Activated CD8-positive, alpha-beta T cell treated with anti-CD3 and anti-CD28 coated beads for 36 hours (primary cell): ENCODE measurements at regions not wholly inside any gene's neighbourhood (a gene's known extent, or its start where the extent isn't known, plus 50 kb on each side); places are given as distances from the start of the nearest gene placed in this dataset.

Source experiments
- ATAC-seq: fragments of 200-7000 bp; cut with Tn5 transposase; one replicate; pipeline ENCODE4 v1.10.0; 2021; ENCODE audit warnings: mild to moderate bottlenecking, moderate library complexity
- CTCF ChIA-PET: fragments of 350-600 bp; sonication (Branson Sonifier 250); formaldehyde crosslinking; loops from one replicate; lab custom pipeline; 2021; ENCODE audit warnings: antibody characterized with exemption; lab: Charles Lee
- POLR2A ChIA-PET: fragments of 350-600 bp; sonication (Branson Sonifier 250); formaldehyde crosslinking; loops from one replicate; lab custom pipeline; 2021; ENCODE audit warnings: antibody characterized with exemption; lab: Charles Lee
- DNase-seq: peaks from one replicate; pipeline ENCODE4 v3.0.0-alpha.2; 2020
- H3K27ac Mint-ChIP-seq: one replicate; pipeline ENCODE4 v1.8.0; 2021; ENCODE audit warnings: mild to moderate bottlenecking, mixed read lengths
- H3K27me3 Mint-ChIP-seq: one replicate; pipeline ENCODE4 v1.8.0; 2021; ENCODE audit warnings: mixed read lengths
- H3K36me3 Mint-ChIP-seq: one replicate; pipeline ENCODE4 v1.8.0; 2021; ENCODE audit warnings: low read depth, mixed read lengths
- H3K4me1 Mint-ChIP-seq: one replicate; pipeline ENCODE4 v1.8.0; 2021; ENCODE audit warnings: low read depth, mixed read lengths
- H3K4me3 Mint-ChIP-seq: one replicate; pipeline ENCODE4 v1.8.0; 2021; ENCODE audit warnings: mild to moderate bottlenecking, moderate library complexity, mixed read lengths
- H3K9me3 Mint-ChIP-seq: one replicate; pipeline ENCODE4 v1.8.0; 2021; ENCODE audit warnings: mixed read lengths
- intact Hi-C: fragments of 100-400 bp; cut with micrococcal nuclease; formaldehyde crosslinking; loops from one replicate; pipeline ENCODE4 v1.10.0; 2022
- TF ChIP-seq, protein P1 (sequence below): fragments of 200-600 bp; IDR thresholded peaks from one replicate; pipeline ENCODE4 v1.8.0; 2022; ENCODE audit warnings: antibody characterized with exemption, mild to moderate bottlenecking

DNA sequence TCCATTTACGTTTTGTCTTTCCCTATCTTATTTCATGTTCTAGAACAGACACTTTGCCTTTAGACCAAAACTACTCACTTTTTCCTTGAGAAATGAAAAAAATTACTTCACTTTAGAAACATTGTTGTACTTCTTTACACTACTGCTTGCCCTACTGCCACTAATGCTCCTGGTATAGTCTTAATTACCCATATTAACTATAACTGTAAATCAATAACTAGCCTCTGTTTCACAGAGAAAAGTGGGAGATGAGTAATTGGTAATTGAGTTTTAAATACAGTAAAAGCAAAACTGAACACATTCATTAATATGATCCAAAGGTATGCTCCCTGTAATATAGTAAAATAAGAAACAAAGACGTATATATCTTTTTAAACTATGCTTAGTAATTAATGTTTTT, 111.1 kb upstream of the JADE1 start:
- Mint-ChIP-seq H3K4me1 (no peaks in the 10 kb centered on the region), H3K9me3 (no peaks in the 10 kb centered on the region), H3K36me3 (no peaks in the 10 kb centered on the region), H3K27ac (no peak overlapping the region), H3K27me3 (no peaks in the 10 kb centered on the region), H3K4me3 (no peak overlapping the region)
- ChIA-PET POLR2A (interaction anchor here (1.1 kb wide), 1 partner anchor 85 kb away, joined by 3 read pairs; no protein-coding TSS in a partner anchor), CTCF (no interaction called here)
- ATAC-seq, result no peak
- intact Hi-C loops, result no loop called here
- TF ChIP-seq, protein P1, sequence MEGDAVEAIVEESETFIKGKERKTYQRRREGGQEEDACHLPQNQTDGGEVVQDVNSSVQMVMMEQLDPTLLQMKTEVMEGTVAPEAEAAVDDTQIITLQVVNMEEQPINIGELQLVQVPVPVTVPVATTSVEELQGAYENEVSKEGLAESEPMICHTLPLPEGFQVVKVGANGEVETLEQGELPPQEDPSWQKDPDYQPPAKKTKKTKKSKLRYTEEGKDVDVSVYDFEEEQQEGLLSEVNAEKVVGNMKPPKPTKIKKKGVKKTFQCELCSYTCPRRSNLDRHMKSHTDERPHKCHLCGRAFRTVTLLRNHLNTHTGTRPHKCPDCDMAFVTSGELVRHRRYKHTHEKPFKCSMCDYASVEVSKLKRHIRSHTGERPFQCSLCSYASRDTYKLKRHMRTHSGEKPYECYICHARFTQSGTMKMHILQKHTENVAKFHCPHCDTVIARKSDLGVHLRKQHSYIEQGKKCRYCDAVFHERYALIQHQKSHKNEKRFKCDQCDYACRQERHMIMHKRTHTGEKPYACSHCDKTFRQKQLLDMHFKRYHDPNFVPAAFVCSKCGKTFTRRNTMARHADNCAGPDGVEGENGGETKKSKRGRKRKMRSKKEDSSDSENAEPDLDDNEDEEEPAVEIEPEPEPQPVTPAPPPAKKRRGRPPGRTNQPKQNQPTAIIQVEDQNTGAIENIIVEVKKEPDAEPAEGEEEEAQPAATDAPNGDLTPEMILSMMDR, result no peak
- DNase-seq, result no peak

DNA sequence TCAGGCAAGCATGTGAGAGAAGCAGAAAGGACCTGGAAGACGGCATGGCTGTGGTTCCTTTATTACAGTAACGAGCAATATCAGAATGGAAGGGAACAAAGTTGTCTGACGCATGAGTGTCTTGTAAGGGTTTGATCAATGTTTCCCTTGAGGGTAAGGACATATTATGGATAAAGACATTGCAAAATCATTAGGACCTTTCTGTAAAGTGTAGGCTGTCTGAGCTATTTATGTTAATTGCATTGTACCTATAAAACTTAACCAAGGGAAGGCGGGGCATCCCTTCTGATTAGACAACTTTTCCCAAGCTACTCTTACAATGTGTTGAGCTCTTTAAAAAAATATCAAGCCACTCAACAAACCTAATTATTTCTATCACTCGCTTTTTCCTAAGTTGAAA, 112.2 kb upstream of the JADE1 start:
- intact Hi-C loops, result no loop called here
- Mint-ChIP-seq H3K36me3 (no peaks in the 10 kb centered on the region), H3K27ac (no peak overlapping the region), H3K9me3 (no peaks in the 10 kb centered on the region), H3K27me3 (no peaks in the 10 kb centered on the region), H3K4me3 (no peak overlapping the region), H3K4me1 (no peaks in the 10 kb centered on the region)
- no peak for ATAC-seq
- CTCF ChIA-PET, result no interaction called here
- DNase-seq, result no peak
- TF ChIP-seq, protein P1, result no peak
- POLR2A ChIA-PET, result no interaction called here

DNA sequence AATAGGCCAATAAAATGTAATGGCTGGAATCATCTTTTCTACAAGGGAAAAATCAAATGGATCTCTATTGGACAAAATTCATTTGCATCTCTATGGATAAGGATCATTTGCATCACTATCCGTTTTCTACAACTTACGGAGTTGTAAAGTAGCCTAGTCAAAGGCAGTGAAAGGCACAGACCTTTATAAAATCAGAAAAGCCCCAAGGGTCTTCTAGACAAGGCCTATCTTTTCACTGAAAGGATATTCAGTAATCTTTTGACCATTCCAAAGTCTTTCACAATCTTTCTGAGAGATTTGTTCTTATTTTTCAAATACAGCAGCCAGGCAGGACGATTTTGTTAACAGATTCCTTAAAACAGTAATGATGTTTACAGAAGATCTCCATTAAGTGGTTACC, 119.5 kb upstream of the JADE1 start:
- Mint-ChIP-seq H3K36me3 (no peaks in the 10 kb centered on the region), H3K4me1 (no peaks in the 10 kb centered on the region), H3K4me3 (no peak overlapping the region), H3K9me3 (no peaks in the 10 kb centered on the region), H3K27me3 (peaks cover 6% of the 10 kb centered on the region), H3K27ac (no peak overlapping the region)
- DNase-seq (no peak), ATAC-seq (no peak)
- ChIA-PET CTCF (no interaction called here), POLR2A (no interaction called here)
- TF ChIP-seq, protein P1, result no peak
- intact Hi-C loops, result no loop called here

DNA sequence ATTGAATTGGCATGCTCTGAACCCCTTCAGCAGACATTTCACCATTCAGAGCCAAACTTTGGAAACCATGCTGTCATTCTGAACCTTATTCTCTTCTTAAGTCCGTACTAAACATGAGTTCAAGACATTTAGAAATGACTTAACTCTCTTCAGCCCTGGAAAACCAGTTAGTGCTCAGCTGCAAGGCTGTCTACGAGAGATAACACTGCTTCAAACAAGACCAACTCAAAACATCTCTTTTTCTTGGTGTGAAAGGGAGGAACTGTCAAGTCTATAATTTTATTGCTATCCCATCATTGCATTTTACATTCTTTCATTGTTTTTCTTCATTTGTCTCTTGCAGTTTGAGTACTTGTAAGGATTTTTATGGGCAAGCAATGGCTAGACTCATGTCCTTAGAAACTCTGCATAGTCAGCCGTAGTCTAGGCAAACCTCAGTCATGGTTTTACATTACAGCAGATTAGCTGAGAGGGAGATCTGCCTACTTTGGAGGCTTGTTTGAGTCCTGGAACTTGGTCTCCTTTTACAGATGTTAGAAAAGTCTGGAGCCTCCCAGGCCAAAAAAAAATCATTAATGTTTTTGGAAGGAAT, 120.6 kb upstream of the JADE1 start:
- H3K4me1 Mint-ChIP-seq, result no peaks in the 10 kb centered on the region
- H3K9me3 Mint-ChIP-seq, result no peaks in the 10 kb centered on the region
- peaks cover 6% of the 10 kb centered on the region for H3K27me3 Mint-ChIP-seq
- ChIA-PET CTCF (no interaction called here), POLR2A (no interaction called here)
- DNase-seq (no peak), ATAC-seq (no peak)
- no peak overlapping the region for H3K4me3 Mint-ChIP-seq
- intact Hi-C loops, result no loop called here
- H3K36me3 Mint-ChIP-seq, result no peaks in the 10 kb centered on the region
- no peak overlapping the region for H3K27ac Mint-ChIP-seq
- TF ChIP-seq, protein P1, result no peak

DNA sequence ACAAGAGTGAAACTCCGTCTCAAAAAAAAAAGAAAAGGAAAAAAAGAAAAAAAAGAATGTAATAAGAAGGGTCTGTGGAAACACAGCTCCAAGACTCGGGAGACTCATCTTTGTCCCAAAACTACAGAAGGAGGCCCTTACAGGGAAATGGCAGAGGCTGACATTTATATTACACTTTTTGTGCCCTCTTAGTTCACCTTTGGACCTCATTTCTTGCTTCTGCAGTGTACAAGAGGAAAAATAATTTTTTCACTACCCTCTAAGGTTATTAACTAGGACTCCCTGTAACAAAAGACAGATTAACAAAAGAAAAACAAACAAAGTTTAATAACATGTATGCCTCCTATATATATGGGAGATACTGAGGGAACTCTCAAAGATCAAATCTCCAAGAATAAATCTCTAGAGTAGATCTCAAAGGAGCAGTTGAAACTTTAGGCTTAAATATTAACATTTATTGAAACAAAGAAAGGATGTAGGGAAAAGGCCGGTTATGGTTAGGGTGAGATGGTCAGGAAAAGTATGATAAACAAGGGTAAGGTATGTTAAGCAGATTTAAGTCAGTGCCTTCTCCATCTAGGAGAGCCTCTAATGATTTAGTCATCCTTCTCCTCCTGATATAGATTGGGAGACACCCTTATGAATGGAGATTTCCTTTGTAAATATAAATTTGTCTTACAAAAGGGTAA, 121.3 kb upstream of the JADE1 start:
- no peaks in the 10 kb centered on the region for H3K4me1 Mint-ChIP-seq
- POLR2A ChIA-PET, result no interaction called here
- H3K27ac Mint-ChIP-seq, result no peak overlapping the region
- H3K4me3 Mint-ChIP-seq, result no peak overlapping the region
- intact Hi-C loops, result no loop called here
- no peaks in the 10 kb centered on the region for H3K9me3 Mint-ChIP-seq
- H3K36me3 Mint-ChIP-seq, result no peaks in the 10 kb centered on the region
- H3K27me3 Mint-ChIP-seq, result peaks cover 9% of the 10 kb centered on the region
- DNase-seq, result no peak
- CTCF ChIA-PET, result no interaction called here
- TF ChIP-seq, protein P1, result no peak
- no peak for ATAC-seq
